ENCODE measurements at regions not wholly inside any gene's neighbourhood (a gene's known extent, or its start where the extent isn't known, plus 50 kb on each side); places are given as distances from the start of the nearest gene placed in this dataset.
"Not testable (repeated sequence)": the region's sequence is repeated elsewhere in the genome, so short reads cannot be mapped to it uniquely, and the experiment has no call there.

DNA sequence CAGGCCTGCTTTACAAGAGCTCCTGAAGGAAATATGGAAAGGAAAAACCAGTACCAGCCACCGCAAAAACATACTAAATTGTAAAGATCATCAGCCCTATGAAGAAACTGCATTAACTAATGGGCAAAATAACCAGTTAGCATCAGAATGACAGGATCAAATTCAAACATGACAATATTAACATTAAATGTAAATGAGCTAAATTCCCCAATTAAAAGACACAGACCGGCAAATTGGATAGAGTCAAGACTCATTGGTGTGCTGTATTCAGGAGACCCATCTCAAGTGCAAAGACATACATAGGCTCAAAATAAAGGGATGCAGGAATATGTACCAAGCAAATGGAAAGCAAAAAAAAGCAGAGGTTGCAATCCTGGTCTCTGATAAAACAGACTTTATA, 408.7 kb upstream of the RAB6C start:
- not testable (repeated sequence) for ATAC-seq (replicated peaks in 1 of 2); H3K4me3 Mint-ChIP-seq; H3K27ac Mint-ChIP-seq; H3K27me3 Mint-ChIP-seq (ENCODE audit: low read depth); H3K4me1 Mint-ChIP-seq (ENCODE audit: low read depth); DNase-seq
- Mint-ChIP-seq H3K36me3 (ENCODE audit: insufficient read depth in 2 of 2) (peaks cover 10 to 11% of the 10 kb centered on the region in 2 donors), H3K9me3 (peaks cover 19 to 20% of the 10 kb centered on the region in 2 donors)

DNA sequence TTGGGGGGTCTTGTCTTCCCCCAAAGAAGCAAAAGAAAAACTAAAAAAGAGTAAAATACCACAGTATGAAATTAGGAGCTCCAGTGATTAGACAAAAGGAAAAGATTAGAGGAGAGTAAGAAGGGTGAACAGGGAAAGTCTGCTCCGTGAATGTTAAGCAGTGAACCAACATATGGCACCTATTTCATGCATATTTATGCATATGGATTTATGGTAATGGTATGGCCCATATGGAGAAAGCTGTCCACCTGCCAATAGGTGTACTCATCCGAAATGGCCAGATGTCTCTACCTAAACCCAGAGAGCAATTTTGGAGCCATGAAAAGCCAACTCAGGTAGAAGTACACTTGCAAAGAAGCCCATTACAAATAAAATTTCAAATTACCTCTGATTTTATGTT, 404.0 kb upstream of the RAB6C start:
- DNase-seq, result no peak
- Mint-ChIP-seq H3K36me3 (ENCODE audit: insufficient read depth in 2 of 2) (peaks cover 4 to 9% of the 10 kb centered on the region in 2 donors), H3K9me3 (peaks cover 9 to 12% of the 10 kb centered on the region in 2 donors), H3K27ac (no peak overlapping the region), H3K4me1 (ENCODE audit: low read depth) (no peaks in the 10 kb centered on the region), H3K4me3 (no peak overlapping the region), H3K27me3 (ENCODE audit: low read depth) (no peaks in the 10 kb centered on the region)
- no peak for ATAC-seq (replicated peaks in 1 of 2)

GRCh38 chr2:129575880-129576279, 403.6 kb upstream of the RAB6C start:
- ATAC-seq (replicated peaks in 1 of 2) (no peak), DNase-seq (no peak)
- Mint-ChIP-seq H3K4me3 (no peak overlapping the region), H3K36me3 (ENCODE audit: insufficient read depth in 2 of 2) (peaks cover 4 to 9% of the 10 kb centered on the region in 2 donors), H3K9me3 (peaks cover 9 to 10% of the 10 kb centered on the region in 2 donors), H3K27me3 (ENCODE audit: low read depth) (no peaks in the 10 kb centered on the region), H3K27ac (no peak overlapping the region), H3K4me1 (ENCODE audit: low read depth) (no peaks in the 10 kb centered on the region)

GRCh38 chr2:129580001-129580400, 399.5 kb upstream of the RAB6C start:
- Mint-ChIP-seq H3K4me1 (ENCODE audit: low read depth) (no peaks in the 10 kb centered on the region), H3K36me3 (ENCODE audit: insufficient read depth in 2 of 2) (no peaks in the 10 kb centered on the region), H3K9me3 (peaks cover 3 to 9% of the 10 kb centered on the region in 2 donors), H3K27me3 (ENCODE audit: low read depth) (no peaks in the 10 kb centered on the region), H3K4me3 (no peak overlapping the region), H3K27ac (no peak overlapping the region)
- DNase-seq, result no peak
- no peak for ATAC-seq (replicated peaks in 1 of 2)

DNA sequence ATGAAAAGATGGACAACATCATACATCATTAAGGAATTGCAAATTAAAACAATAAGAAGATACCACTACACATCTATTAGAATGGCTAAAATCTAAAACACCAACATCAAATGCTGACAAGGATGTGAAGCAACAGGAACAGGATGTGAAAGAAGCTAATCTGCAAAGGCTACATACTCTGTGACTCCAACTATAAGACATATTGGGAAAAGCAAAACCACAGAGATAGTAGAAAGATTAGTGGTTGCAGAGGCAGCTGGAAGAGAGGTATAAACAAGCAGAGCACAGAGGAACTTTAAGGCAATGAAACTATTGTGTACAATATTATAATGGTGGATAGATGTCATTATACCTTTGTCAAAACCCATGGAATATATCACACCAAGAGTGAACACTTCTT, 393.7 kb upstream of the RAB6C start:
- Mint-ChIP-seq H3K27ac (no peak overlapping the region), H3K36me3 (ENCODE audit: insufficient read depth in 2 of 2) (no peaks in the 10 kb centered on the region), H3K4me1 (ENCODE audit: low read depth) (no peaks in the 10 kb centered on the region), H3K4me3 (no peak overlapping the region), H3K27me3 (ENCODE audit: low read depth) (no peaks in the 10 kb centered on the region), H3K9me3 (peaks cover 2 to 9% of the 10 kb centered on the region in 2 donors)
- DNase-seq, result no peak
- ATAC-seq (replicated peaks in 1 of 2), result no peak

GRCh38 chr2:129587426-129588064, 391.9 kb upstream of the RAB6C start:
- ATAC-seq (replicated peaks in 1 of 2), result no peak
- peaks cover 0 to 2% of the 10 kb centered on the region in 2 donors for H3K9me3 Mint-ChIP-seq
- H3K27me3 Mint-ChIP-seq (ENCODE audit: low read depth), result no peaks in the 10 kb centered on the region
- no peaks in the 10 kb centered on the region for H3K4me1 Mint-ChIP-seq (ENCODE audit: low read depth)
- H3K36me3 Mint-ChIP-seq (ENCODE audit: insufficient read depth in 2 of 2), result no peaks in the 10 kb centered on the region
- H3K27ac Mint-ChIP-seq, result no peak overlapping the region
- DNase-seq, result no peak
- no peak overlapping the region for H3K4me3 Mint-ChIP-seq

- Mint-ChIP-seq H3K4me1 (ENCODE audit: low read depth) (no peaks in the 10 kb centered on the region), H3K27me3 (ENCODE audit: low read depth) (peaks cover 8% of the 10 kb centered on the region), H3K36me3 (ENCODE audit: insufficient read depth in 2 of 2) (no peaks in the 10 kb centered on the region), H3K9me3 (peaks cover 4 to 9% of the 10 kb centered on the region in 2 donors), H3K4me3 (no peak overlapping the region), H3K27ac (no peak overlapping the region)
- no peak for DNase-seq
- ATAC-seq (replicated peaks in 1 of 2), result no peak
These were observed 374.9 kb upstream of the RAB6C start for GRCh38 chr2:129604560-129604959.

DNA sequence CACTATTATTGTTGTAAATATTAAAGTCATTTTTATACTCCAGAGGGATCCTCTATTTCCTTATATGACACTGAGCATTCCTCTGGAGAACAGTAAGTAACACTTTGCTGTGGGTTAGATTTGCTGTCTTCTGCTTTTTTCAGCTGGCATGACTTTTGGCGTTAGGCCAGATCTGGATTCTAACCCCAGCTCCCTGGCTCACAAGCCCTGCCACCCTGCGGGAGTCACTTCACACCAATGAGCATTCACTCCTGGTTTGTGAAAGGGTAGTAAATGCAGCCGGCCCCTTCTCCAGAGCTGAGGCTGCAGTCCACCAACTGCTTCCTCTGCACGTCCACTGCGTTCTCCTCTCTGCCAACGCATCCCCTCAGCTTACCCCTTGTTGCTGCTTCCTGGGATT, 373.8 kb upstream of the RAB6C start:
- Mint-ChIP-seq H3K4me1 (ENCODE audit: low read depth) (no peaks in the 10 kb centered on the region), H3K27ac (no peak overlapping the region), H3K4me3 (no peak overlapping the region), H3K9me3 (peaks cover 2 to 7% of the 10 kb centered on the region in 2 donors), H3K36me3 (ENCODE audit: insufficient read depth in 2 of 2) (no peaks in the 10 kb centered on the region), H3K27me3 (ENCODE audit: low read depth) (peaks cover 8% of the 10 kb centered on the region)
- DNase-seq (no peak), ATAC-seq (replicated peaks in 1 of 2) (no peak)

GRCh38 chr2:129606496-129607270, 372.8 kb upstream of the RAB6C start:
- Mint-ChIP-seq H3K4me1 (ENCODE audit: low read depth) (no peaks in the 10 kb centered on the region), H3K4me3 (no peak overlapping the region), H3K9me3 (peaks cover 0 to 7% of the 10 kb centered on the region in 2 donors), H3K27me3 (ENCODE audit: low read depth) (peaks cover 9% of the 10 kb centered on the region), H3K27ac (no peak overlapping the region), H3K36me3 (ENCODE audit: insufficient read depth in 2 of 2) (no peaks in the 10 kb centered on the region)
- no peak for DNase-seq
- no peak for ATAC-seq (replicated peaks in 1 of 2)

- Mint-ChIP-seq H3K36me3 (ENCODE audit: insufficient read depth in 2 of 2) (no peaks in the 10 kb centered on the region), H3K4me3 (no peak overlapping the region)
- no peak for ATAC-seq (replicated peaks in 1 of 2)
These were observed 370.2 kb upstream of the RAB6C start for GRCh38 chr2:129609224-129609623.

DNA sequence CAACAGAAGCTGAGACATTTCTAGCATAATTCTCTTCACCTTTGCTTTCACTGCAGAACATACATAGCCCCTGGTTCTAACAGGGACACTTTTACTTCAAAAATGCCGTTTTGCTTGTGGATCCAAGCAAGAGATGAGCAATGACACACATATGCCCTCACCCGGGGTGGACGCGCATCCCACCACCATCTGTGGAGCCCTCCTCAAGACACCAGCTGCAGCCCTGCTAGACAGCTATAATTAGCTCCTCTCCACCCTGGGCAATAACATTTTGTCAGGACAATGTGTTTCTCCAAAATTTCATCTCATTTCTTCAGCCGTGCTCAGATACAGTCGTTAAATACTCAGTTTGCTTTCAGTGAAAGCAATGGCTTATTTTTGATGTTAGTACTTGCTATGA, 368.7 kb upstream of the RAB6C start:
- no peaks in the 10 kb centered on the region for H3K4me1 Mint-ChIP-seq (ENCODE audit: low read depth)
- H3K27ac Mint-ChIP-seq, result no peak overlapping the region
- no peak overlapping the region for H3K4me3 Mint-ChIP-seq
- no peaks in the 10 kb centered on the region for H3K36me3 Mint-ChIP-seq (ENCODE audit: insufficient read depth in 2 of 2)
- ATAC-seq (replicated peaks in 1 of 2) (no peak), DNase-seq (no peak)
- peaks cover 0 to 9% of the 10 kb centered on the region in 2 donors for H3K9me3 Mint-ChIP-seq
- H3K27me3 Mint-ChIP-seq (ENCODE audit: low read depth), result peaks cover 25% of the 10 kb centered on the region

More at GRCh38 chr2:129609224-129609623, 370.2 kb upstream of the RAB6C start:
- Mint-ChIP-seq H3K9me3 (peaks cover 0 to 9% of the 10 kb centered on the region in 2 donors), H3K27me3 (ENCODE audit: low read depth) (peaks cover 19% of the 10 kb centered on the region), H3K4me1 (ENCODE audit: low read depth) (no peaks in the 10 kb centered on the region), H3K27ac (no peak overlapping the region)
- DNase-seq, result no peak

GRCh38 chr2:129611471-129611870, 368.0 kb upstream of the RAB6C start:
- H3K27ac Mint-ChIP-seq, result no peak overlapping the region
- ATAC-seq (replicated peaks in 1 of 2), result no peak
- H3K36me3 Mint-ChIP-seq (ENCODE audit: insufficient read depth in 2 of 2), result no peaks in the 10 kb centered on the region
- DNase-seq, result no peak
- H3K4me1 Mint-ChIP-seq (ENCODE audit: low read depth), result no peaks in the 10 kb centered on the region
- peaks cover 0 to 6% of the 10 kb centered on the region in 2 donors for H3K9me3 Mint-ChIP-seq
- no peak overlapping the region for H3K4me3 Mint-ChIP-seq
- H3K27me3 Mint-ChIP-seq (ENCODE audit: low read depth), result peaks cover 18% of the 10 kb centered on the region

DNA sequence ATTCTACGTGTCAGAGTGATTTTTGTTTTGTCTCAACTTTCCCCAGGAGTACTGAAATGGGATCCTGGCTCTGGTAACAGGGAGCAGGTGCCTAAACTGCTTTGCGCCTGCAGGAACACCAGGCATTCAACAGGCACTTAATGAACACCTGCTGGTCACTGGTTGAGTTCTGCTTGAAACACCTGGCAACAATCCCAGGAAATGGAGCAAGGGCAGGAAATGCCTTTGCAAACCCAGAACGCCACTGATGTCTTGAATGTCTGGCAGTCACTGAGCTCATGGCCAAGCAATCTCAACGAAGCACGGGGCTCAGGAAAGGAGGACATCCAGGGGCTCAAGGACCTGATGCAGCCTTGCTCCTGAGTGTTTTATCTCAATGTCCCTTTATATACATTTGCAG, 360.0 kb upstream of the RAB6C start:
- DNase-seq (no peak), ATAC-seq (replicated peaks in 1 of 2) (no peak)
- H3K4me1 Mint-ChIP-seq (ENCODE audit: low read depth), result no peaks in the 10 kb centered on the region
- H3K9me3 Mint-ChIP-seq, result peaks cover 0 to 1% of the 10 kb centered on the region in 2 donors
- no peaks in the 10 kb centered on the region for H3K36me3 Mint-ChIP-seq (ENCODE audit: insufficient read depth in 2 of 2)
- peaks cover 3% of the 10 kb centered on the region for H3K27me3 Mint-ChIP-seq (ENCODE audit: low read depth)
- no peak overlapping the region for H3K4me3 Mint-ChIP-seq
- no peak overlapping the region for H3K27ac Mint-ChIP-seq
